ENCODE measurements at regions not wholly inside any gene's neighbourhood (a gene's known extent, or its start where the extent isn't known, plus 50 kb on each side); places are given as distances from the start of the nearest gene placed in this dataset.

DNA sequence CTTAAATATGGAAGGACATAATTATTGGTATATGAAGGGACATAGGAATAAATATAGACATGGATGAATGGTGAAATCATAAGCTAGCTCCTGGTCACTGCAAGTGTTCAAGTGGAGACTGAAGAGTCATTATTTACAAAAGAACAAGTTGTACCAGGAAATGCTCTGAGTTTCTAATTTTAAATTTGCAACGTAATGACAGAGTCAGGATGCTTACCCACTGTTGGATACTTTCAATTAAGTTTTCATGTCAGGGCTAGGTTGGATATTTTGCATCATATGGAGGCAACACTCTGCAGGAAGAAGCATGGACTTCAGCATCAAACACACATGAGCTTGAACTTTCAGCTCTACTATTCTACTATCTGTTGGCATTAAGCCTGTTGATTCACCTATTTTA, 499.6 kb upstream of the C1orf87 start:
- DNase-seq: no peak
- H3K4me3 Mint-ChIP-seq: no peak overlapping the region
- H3K4me1 Mint-ChIP-seq: no peaks in the 10 kb centered on the region
- no peaks in the 10 kb centered on the region for H3K9me3 Mint-ChIP-seq
- POLR2A ChIA-PET: no interaction called here
- no peaks in the 10 kb centered on the region for H3K36me3 Mint-ChIP-seq (ENCODE audit: low read depth)
- no peak overlapping the region for H3K27ac Mint-ChIP-seq
- CTCF ChIA-PET: no interaction called here
- H3K27me3 Mint-ChIP-seq: no peaks in the 10 kb centered on the region

DNA sequence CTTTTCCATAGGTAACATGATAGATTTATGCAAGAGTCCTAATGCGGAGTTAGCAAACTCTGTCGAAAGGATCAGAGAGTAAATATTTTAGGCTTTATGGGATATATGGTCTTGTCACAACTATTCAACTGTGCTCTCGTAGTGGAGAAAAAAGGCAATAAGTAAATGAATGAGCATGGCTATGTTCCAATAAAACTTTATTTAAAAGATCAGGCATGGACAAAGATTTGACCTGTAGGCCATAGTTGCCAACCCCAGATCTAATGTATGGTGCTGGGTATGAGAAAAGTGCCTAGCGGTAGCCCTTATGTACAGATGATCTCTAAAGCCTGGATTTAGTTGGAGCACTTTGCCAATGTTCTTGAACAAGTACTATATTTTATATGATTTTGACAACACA, 498.8 kb upstream of the C1orf87 start:
- Mint-ChIP-seq H3K4me1 (no peaks in the 10 kb centered on the region), H3K27ac (no peak overlapping the region), H3K4me3 (no peak overlapping the region), H3K9me3 (no peaks in the 10 kb centered on the region), H3K27me3 (no peaks in the 10 kb centered on the region), H3K36me3 (ENCODE audit: low read depth) (no peaks in the 10 kb centered on the region)
- ChIA-PET CTCF (no interaction called here), POLR2A (no interaction called here)
- DNase-seq: no peak

DNA sequence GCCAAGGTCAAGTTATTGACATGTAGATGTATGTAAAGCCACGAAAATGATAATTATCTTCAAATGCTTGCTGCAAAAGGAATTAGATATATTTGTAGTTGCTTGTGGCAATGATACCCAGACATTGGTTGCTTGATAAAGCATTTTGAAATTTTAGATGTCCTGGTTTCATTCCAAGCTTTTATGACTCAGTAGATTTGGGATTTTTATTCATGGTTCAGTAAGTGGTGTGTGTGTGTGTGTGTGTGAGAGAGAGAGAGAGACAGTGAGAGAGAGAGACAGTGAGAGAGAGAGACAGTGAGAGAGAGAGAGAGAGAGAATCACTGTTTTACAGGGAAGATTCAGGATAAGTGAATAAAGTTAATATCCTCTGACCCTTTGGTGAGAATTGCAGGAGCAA, 498.2 kb upstream of the C1orf87 start:
- no peaks in the 10 kb centered on the region for H3K9me3 Mint-ChIP-seq
- DNase-seq: no peak
- no peak overlapping the region for H3K4me3 Mint-ChIP-seq
- no peak overlapping the region for H3K27ac Mint-ChIP-seq
- CTCF ChIA-PET: no interaction called here
- no peaks in the 10 kb centered on the region for H3K36me3 Mint-ChIP-seq (ENCODE audit: low read depth)
- POLR2A ChIA-PET: no interaction called here
- no peaks in the 10 kb centered on the region for H3K27me3 Mint-ChIP-seq
- no peaks in the 10 kb centered on the region for H3K4me1 Mint-ChIP-seq

DNA sequence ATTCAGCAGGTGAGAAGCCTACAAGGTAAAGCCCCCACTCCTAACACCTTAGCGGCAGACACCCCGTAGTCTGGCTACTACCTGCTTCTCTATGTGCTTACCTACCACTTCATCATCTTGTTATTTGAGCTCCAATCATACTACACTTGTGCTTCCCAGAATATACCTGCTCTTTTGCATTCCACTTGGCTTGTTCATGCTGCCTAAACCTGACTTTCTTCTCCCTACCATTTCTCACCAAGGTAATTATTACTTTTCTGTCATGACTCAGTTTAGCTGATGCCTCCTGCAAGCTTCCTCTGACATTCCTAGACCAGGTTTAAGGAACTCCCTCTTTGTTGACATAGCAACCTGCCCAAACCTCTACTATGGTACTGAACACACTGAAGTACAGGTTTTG, 495.6 kb upstream of the C1orf87 start:
- no peak overlapping the region for H3K4me3 Mint-ChIP-seq
- no peaks in the 10 kb centered on the region for H3K9me3 Mint-ChIP-seq
- H3K36me3 Mint-ChIP-seq (ENCODE audit: low read depth): no peaks in the 10 kb centered on the region
- CTCF ChIA-PET: no interaction called here
- H3K4me1 Mint-ChIP-seq: no peaks in the 10 kb centered on the region
- DNase-seq: no peak
- no peak overlapping the region for H3K27ac Mint-ChIP-seq
- POLR2A ChIA-PET: no interaction called here
- no peaks in the 10 kb centered on the region for H3K27me3 Mint-ChIP-seq

DNA sequence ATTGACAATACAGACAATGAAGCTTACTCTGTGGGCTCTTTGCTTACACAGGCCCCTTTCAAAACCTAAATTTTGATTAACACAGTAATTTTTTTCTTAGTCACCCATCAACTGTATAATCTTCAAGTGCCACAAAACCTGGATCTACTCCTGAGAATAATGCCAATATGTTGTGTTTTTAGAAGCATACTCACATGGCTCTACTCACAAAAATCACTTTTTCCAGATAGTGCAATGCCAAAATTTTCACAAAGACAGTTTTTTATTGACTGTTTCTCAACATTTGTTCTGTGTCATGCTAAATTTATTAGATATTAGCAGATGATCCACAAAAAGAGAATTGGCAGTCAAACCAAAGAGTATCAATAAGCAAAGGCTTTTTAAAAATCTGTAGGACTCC, 493.7 kb upstream of the C1orf87 start:
- CTCF ChIA-PET: no interaction called here
- Mint-ChIP-seq H3K36me3 (ENCODE audit: low read depth) (no peaks in the 10 kb centered on the region), H3K27ac (no peak overlapping the region)

DNA sequence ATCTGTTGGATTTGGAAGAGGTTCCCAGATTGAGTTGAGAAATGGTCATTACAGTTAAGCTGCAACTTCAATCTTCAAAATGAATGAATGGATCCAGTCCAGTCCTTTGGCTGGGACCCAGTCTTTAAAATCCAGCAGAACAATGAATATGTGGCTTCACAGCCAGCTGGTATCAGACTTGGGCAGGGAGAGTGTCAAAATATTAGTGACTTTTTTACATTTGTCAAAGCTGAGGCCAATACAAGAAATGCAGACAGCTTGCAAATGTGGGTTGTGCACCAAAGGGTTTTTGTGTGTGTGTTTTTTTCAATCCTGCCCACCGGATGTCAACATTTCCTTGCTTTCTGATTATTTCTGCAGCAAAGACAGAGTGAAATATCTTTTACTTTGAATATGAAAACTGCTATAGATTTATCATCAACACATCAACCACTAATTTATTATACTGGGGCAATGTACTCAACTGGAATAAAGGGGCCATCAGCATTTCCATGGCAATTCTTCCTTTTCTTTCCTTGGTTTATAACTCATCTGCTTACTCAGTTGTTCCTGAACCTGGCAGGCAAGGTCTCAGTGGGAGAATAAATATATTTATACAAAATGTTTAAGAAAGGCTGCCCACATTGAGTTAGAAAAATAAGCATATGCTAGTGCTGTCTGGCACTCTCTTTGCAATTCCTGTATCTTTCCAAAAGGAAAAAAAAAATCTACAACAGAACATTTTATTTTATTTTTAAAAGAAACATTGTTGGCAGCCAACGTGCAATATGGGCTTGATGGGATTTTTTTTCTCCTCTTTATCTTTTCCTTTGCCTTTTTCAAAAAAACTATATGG, 491.6 kb upstream of the C1orf87 start:
- H3K4me3 Mint-ChIP-seq: no peak overlapping the region
- ChIA-PET POLR2A (no interaction called here), CTCF (no interaction called here)
- H3K36me3 Mint-ChIP-seq (ENCODE audit: low read depth): no peaks in the 10 kb centered on the region
- no peak overlapping the region for H3K27ac Mint-ChIP-seq
- peaks cover 3% of the 10 kb centered on the region for H3K9me3 Mint-ChIP-seq
- no peak for DNase-seq
- H3K27me3 Mint-ChIP-seq: no peaks in the 10 kb centered on the region
- H3K4me1 Mint-ChIP-seq: no peaks in the 10 kb centered on the region

More for the DNA sequence above, 493.7 kb upstream of the C1orf87 start:
- H3K27me3 Mint-ChIP-seq: no peaks in the 10 kb centered on the region
- no peaks in the 10 kb centered on the region for H3K4me1 Mint-ChIP-seq
- POLR2A ChIA-PET: no interaction called here
- no peak overlapping the region for H3K4me3 Mint-ChIP-seq
- no peak for DNase-seq
- no peaks in the 10 kb centered on the region for H3K9me3 Mint-ChIP-seq

DNA sequence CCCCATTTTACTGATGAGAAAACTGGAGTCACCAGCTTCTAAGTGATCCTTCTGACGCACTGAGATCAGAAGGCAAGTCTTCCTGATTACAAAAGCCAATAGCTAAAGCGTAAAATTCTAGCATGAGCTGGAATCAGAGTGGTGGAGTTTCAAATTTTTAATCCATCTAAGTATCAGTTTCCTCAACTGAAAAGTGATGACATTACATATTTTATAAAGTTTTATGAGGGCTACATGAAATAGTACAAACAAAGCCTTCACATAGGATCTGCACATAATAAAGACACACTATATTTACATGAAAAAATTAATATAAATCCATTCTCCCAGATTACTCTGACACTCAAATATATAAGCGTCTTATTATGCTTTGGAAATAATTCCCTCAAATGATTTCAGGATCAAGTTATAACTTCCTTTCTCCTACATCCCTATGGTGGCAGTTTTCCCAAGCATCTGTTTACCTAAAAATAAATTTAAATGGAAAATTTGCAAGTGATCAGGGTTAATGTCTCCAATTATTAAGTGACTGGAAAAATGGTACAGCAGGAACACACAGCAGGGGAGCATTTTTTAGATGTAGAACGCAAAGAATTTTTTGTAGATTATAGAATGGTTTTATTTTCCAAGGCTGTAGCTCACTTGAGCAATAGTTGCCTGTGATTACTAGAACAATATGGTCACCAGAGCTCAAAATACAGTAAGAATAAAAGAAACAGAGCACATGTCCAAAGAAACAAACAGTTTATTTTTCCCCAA, 490.4 kb upstream of the C1orf87 start:
- ChIA-PET CTCF (no interaction called here), POLR2A (no interaction called here)
- DNase-seq: no peak
- H3K27ac Mint-ChIP-seq: no peak overlapping the region
- H3K4me1 Mint-ChIP-seq: no peaks in the 10 kb centered on the region
- H3K9me3 Mint-ChIP-seq: peaks cover 4% of the 10 kb centered on the region
- H3K36me3 Mint-ChIP-seq (ENCODE audit: low read depth): no peaks in the 10 kb centered on the region
- H3K27me3 Mint-ChIP-seq: no peaks in the 10 kb centered on the region
- no peak overlapping the region for H3K4me3 Mint-ChIP-seq

DNA sequence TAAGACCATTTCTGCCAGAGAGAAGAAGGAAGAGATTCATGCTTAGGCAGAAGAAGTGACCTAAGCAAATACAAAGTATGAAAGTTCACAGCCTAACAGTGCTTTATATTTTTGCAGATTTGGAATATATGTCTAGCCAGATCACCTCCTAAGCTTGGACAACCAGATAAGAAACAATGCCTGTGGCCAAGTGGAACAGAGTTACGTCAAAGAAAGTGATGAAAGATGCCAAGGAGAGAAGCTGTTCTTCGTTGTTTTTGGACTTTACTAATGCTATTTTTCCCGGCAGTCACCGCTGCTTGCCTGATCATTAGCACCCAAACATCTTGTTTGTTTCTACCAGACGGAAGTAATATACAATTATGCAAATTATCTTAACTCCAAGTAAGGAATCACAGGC, 489.2 kb upstream of the C1orf87 start:
- Mint-ChIP-seq H3K4me1 (no peaks in the 10 kb centered on the region), H3K27ac (no peak overlapping the region), H3K27me3 (no peaks in the 10 kb centered on the region), H3K36me3 (ENCODE audit: low read depth) (no peaks in the 10 kb centered on the region), H3K9me3 (peaks cover 4% of the 10 kb centered on the region), H3K4me3 (no peak overlapping the region)
- ChIA-PET CTCF (no interaction called here), POLR2A (no interaction called here)
- no peak for DNase-seq

DNA sequence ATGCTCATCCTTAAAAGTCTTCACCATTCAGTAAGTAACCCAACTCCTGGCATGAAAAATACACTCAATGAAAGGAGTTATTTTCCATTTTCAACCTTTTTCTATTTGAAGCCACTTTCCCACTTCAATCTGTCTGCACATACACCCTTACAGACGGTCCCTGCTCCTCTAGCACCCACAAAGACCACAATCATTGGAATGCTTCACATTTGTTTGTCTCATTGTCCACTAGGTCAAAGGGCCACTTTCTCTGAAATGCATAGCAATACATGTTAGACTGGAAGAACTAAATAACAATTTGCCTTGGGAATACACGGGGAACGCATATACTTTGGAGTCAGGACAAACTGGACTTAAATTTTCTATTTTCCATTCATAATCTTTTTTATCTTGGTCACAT, 487.1 kb upstream of the C1orf87 start:
- no peak for DNase-seq
- peaks cover 4% of the 10 kb centered on the region for H3K9me3 Mint-ChIP-seq
- H3K4me1 Mint-ChIP-seq: no peaks in the 10 kb centered on the region
- H3K27ac Mint-ChIP-seq: no peak overlapping the region
- H3K36me3 Mint-ChIP-seq (ENCODE audit: low read depth): no peaks in the 10 kb centered on the region
- ChIA-PET POLR2A (no interaction called here), CTCF (no interaction called here)
- no peak overlapping the region for H3K4me3 Mint-ChIP-seq
- no peaks in the 10 kb centered on the region for H3K27me3 Mint-ChIP-seq

DNA sequence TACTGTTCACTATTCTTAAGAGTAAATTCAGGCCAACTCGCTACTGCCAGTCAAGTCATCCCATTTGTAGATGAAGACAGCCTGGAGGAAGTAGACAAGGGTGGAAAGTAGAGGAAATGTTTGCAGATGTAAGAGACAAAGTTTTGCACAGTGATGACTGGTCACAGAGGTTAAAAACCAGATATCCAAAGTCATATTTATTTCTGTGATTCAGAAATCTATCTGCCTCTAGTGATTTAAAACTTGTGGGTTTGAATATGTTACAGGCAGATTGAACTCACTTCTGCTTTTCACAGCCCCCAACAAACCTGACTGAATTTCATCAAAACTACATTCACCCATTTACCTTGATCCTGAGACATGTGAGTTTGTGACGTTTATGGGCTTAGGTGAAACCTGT, 484.7 kb upstream of the C1orf87 start:
- Mint-ChIP-seq H3K9me3 (peaks cover 4% of the 10 kb centered on the region), H3K27me3 (no peaks in the 10 kb centered on the region), H3K27ac (no peak overlapping the region), H3K36me3 (ENCODE audit: low read depth) (no peaks in the 10 kb centered on the region), H3K4me1 (no peaks in the 10 kb centered on the region), H3K4me3 (no peak overlapping the region)
- ChIA-PET CTCF (no interaction called here), POLR2A (no interaction called here)
- DNase-seq: no peak

DNA sequence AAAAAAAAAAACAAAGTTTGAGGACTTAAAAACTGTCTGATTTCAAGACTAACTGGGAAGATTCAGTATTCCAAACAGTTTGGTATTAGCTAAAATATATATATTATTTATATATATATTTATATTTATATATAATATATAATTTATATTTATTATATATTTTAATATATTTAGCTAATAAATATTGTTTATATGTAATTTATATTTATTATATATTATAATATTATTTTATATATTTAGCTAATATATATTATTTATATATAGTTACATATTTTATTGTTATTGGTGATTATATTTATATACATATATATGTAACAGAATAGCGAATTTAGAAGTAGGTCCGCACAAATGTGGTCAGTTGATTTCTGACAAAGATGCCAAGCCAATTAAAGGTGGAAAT, 480.2 kb upstream of the C1orf87 start:
- no peak for DNase-seq
- Mint-ChIP-seq H3K4me1 (no peaks in the 10 kb centered on the region), H3K27me3 (no peaks in the 10 kb centered on the region), H3K9me3 (no peaks in the 10 kb centered on the region), H3K27ac (no peak overlapping the region), H3K36me3 (ENCODE audit: low read depth) (no peaks in the 10 kb centered on the region), H3K4me3 (no peak overlapping the region)
- POLR2A ChIA-PET: no interaction called here
- CTCF ChIA-PET: no interaction called here

DNA sequence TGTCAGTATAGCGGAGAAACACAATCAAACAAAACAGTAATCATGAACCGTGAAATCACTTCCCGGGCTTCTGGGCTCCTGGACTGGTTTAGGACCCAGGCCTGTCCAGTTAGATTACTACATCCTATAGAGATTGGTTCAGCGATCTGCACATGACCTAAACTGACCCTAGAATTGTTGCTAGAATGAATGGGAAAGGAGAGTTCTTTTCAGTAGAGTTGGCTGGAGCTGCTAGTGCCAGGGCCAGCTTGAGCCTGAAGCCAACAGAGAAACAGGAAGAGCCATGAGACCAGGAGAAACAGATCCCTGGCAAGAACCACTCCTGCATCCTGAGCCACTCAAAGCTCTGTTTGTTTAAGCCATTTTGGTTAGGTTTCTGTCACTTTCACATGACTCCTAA, 474.3 kb upstream of the C1orf87 start:
- H3K36me3 Mint-ChIP-seq (ENCODE audit: low read depth): no peaks in the 10 kb centered on the region
- H3K4me3 Mint-ChIP-seq: no peak overlapping the region
- H3K27me3 Mint-ChIP-seq: no peaks in the 10 kb centered on the region
- H3K27ac Mint-ChIP-seq: no peak overlapping the region
- ChIA-PET POLR2A (no interaction called here), CTCF (no interaction called here)
- no peaks in the 10 kb centered on the region for H3K4me1 Mint-ChIP-seq
- H3K9me3 Mint-ChIP-seq: peaks cover 2% of the 10 kb centered on the region
- DNase-seq: no peak

DNA sequence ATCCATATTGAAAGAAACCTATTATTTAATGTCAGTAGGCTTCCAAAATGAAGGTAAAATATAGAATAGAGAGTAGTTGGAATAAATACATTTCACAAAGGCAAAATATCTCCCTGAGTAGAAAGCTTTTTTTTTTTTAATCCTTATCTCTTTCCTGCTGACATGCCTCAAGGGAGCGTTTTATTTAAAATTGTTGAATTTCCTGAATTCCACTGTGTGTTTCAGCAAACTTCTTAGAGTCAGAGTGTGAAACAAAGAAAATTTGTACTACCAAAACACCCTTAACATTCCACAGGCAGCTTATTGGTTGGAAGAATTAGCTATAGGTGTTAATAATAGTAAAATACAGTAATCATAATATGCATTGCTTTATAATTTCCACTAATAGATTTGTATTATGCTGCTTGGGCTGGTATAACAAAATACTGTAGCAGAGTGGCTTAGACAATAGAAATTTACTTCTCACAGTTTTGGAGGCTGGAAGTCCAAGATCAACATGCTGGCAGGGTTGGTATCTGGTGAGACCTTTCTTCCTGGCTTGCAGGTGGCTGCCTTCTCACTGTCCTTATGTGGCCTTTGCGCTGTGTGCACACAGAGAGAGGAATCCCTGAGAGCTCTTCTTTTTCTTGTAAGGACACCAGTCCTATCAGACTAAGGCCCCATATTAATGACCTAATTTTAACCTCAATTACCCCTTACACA, 468.4 kb upstream of the C1orf87 start:
- DNase-seq: no peak
- CTCF ChIA-PET: no interaction called here
- Mint-ChIP-seq H3K9me3 (peaks cover 2% of the 10 kb centered on the region), H3K4me3 (no peak overlapping the region), H3K27me3 (no peaks in the 10 kb centered on the region), H3K36me3 (ENCODE audit: low read depth) (no peaks in the 10 kb centered on the region), H3K4me1 (no peaks in the 10 kb centered on the region), H3K27ac (no peak overlapping the region)
- POLR2A ChIA-PET: no interaction called here

DNA sequence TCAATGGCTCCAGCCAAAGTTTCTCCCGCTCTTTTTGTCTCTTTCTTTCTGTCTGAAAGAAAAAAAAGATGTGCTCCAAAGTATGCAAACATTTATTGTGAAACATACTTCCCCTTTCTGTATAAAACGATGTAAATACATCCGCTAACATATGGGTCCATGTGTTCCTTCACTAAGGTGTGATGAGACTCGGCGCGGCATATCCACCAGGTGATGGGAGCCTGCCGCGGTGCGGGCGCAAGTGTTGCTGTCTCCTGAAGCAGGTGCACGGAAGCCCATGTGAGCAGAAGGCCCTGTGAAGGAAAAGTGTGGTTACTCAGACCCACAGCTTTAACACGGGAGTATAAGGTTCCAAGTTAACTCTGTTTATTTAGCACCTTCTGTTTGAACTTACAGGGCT, 466.6 kb upstream of the C1orf87 start:
- ChIA-PET CTCF (interaction anchor here (0.6 kb wide), 1 partner anchor 874 kb away, joined by 5 read pairs; no protein-coding TSS in a partner anchor), POLR2A (no interaction called here)
- no peak for DNase-seq
- Mint-ChIP-seq H3K27me3 (no peaks in the 10 kb centered on the region), H3K9me3 (no peaks in the 10 kb centered on the region), H3K36me3 (ENCODE audit: low read depth) (no peaks in the 10 kb centered on the region), H3K27ac (no peak overlapping the region), H3K4me1 (no peaks in the 10 kb centered on the region), H3K4me3 (no peak overlapping the region)
